ENCODE measurements at regions not wholly inside any gene's neighbourhood (a gene's known extent, or its start where the extent isn't known, plus 50 kb on each side); places are given as distances from the start of the nearest gene placed in this dataset.

- Histone ChIP-seq H3F3A (replicated peaks; ENCODE audit: low read depth) (no peaks in the 10 kb centered on the region), H3K4me1 (ENCODE audit: insufficient read depth) (no peaks in the 10 kb centered on the region), H3K9me2 (ENCODE audit: insufficient read depth) (peaks cover 17% of the 10 kb centered on the region), H3K4me2 (no peak overlapping the region), H4K20me1 (replicated peaks; ENCODE audit: insufficient read depth) (no peaks in the 10 kb centered on the region), H3K4me3 (no peak overlapping the region), H3K27ac (ENCODE audit: low read depth) (no peak overlapping the region), H3K36me3 (ENCODE audit: insufficient read depth) (no peaks in the 10 kb centered on the region; the same call in 1 of the 2 replicates), H3K79me2 (replicated peaks; ENCODE audit: insufficient read depth) (no peaks in the 10 kb centered on the region), H2AFZ (no peak overlapping the region), H3K27me3 (ENCODE audit: insufficient read depth) (no peaks in the 10 kb centered on the region)
- TF ChIP-seq NANOG (IDR thresholded peaks at IDR 0.05; ENCODE audit: borderline replicate concordance) (no peak), ZNF331 (CRISPR knock-in tag; IDR thresholded peaks at IDR 0.05; ENCODE audit: low read depth) (no peak), JUNB (IDR thresholded peaks at IDR 0.05; ENCODE audit: unreplicated experiment) (no peak), ETS1 (IDR thresholded peaks at IDR 0.05) (no peak), EZH2 (IDR thresholded peaks at IDR 0.05; ENCODE audit: low read depth, unreplicated experiment) (no peak), REST (IDR thresholded peaks at IDR 0.05; ENCODE audit: unreplicated experiment) (no peak), CREB1 (CRISPR knock-in tag; IDR thresholded peaks at IDR 0.05; ENCODE audit: low read depth) (no peak), EZH2phosphoT487 (IDR thresholded peaks at IDR 0.05; ENCODE audit: unreplicated experiment) (no peak), POLR2AphosphoS5 (IDR thresholded peaks at IDR 0.05; ENCODE audit: low read depth) (no peak), STAT1 (IDR thresholded peaks at IDR 0.05; ENCODE audit: unreplicated experiment) (no peak)
- no peaks in the 10 kb centered on the region for H3K4me1 Mint-ChIP-seq
- peaks cover 11% of the 10 kb centered on the region for H3K9me3 Mint-ChIP-seq
- DNase-seq (ENCODE audit: low spot score): no peak
- no peak overlapping the region for H3K4me3 Mint-ChIP-seq
- H3K36me3 Mint-ChIP-seq (ENCODE audit: low read depth): peaks cover 7% of the 10 kb centered on the region; the same call in 2 of the 3 replicates
- no peak overlapping the region; the same call in 1 of the 2 replicates for H3K27ac Mint-ChIP-seq
- ATAC-seq: no peak
- H3K27me3 Mint-ChIP-seq (ENCODE audit: insufficient read depth, low read depth, poor library complexity): peaks cover 3% of the 10 kb centered on the region
Observed at GRCh38 chr12:5232291-5232690, 188.6 kb downstream of the KCNA5 start.

- Histone ChIP-seq H3K4me3 (no peak overlapping the region), H3K36me3 (ENCODE audit: insufficient read depth) (no peaks in the 10 kb centered on the region; the same call in 1 of the 2 replicates), H4K20me1 (replicated peaks; ENCODE audit: insufficient read depth) (no peaks in the 10 kb centered on the region), H2AFZ (no peak overlapping the region), H3K4me1 (ENCODE audit: insufficient read depth) (no peaks in the 10 kb centered on the region), H3K27ac (ENCODE audit: low read depth) (no peak overlapping the region), H3K27me3 (ENCODE audit: insufficient read depth) (no peaks in the 10 kb centered on the region), H3K79me2 (replicated peaks; ENCODE audit: insufficient read depth) (no peaks in the 10 kb centered on the region), H3F3A (replicated peaks; ENCODE audit: low read depth) (no peaks in the 10 kb centered on the region), H3K9me2 (ENCODE audit: insufficient read depth) (peaks cover 11% of the 10 kb centered on the region), H3K4me2 (no peak overlapping the region)
- no peak overlapping the region for H3K4me3 Mint-ChIP-seq
- ATAC-seq (no peak), DNase-seq (ENCODE audit: low spot score) (no peak)
- H3K36me3 Mint-ChIP-seq (ENCODE audit: low read depth): peaks cover 7% of the 10 kb centered on the region; the same call in 2 of the 3 replicates
- H3K9me3 Mint-ChIP-seq: peaks cover 11% of the 10 kb centered on the region
- TF ChIP-seq ZNF331 (CRISPR knock-in tag; IDR thresholded peaks at IDR 0.05; ENCODE audit: low read depth) (no peak), CREB1 (CRISPR knock-in tag; IDR thresholded peaks at IDR 0.05; ENCODE audit: low read depth) (no peak), JUNB (IDR thresholded peaks at IDR 0.05; ENCODE audit: unreplicated experiment) (no peak), EZH2 (IDR thresholded peaks at IDR 0.05; ENCODE audit: low read depth, unreplicated experiment) (no peak), STAT1 (IDR thresholded peaks at IDR 0.05; ENCODE audit: unreplicated experiment) (no peak), POLR2AphosphoS5 (IDR thresholded peaks at IDR 0.05; ENCODE audit: low read depth) (no peak), CTCF (conservative IDR thresholded peaks at IDR 0.05; ENCODE audit: low read depth in 2 of 2) (no peak)
- H3K4me1 Mint-ChIP-seq: no peaks in the 10 kb centered on the region
- peaks cover 3% of the 10 kb centered on the region for H3K27me3 Mint-ChIP-seq (ENCODE audit: insufficient read depth, low read depth, poor library complexity)
- no peak overlapping the region for H3K27ac Mint-ChIP-seq
Observed at GRCh38 chr12:5232826-5233500, 189.3 kb downstream of the KCNA5 start.
